ENCODE measurements at regions not wholly inside any gene's neighbourhood (a gene's known extent, or its start where the extent isn't known, plus 50 kb on each side); places are given as distances from the start of the nearest gene placed in this dataset.

DNA sequence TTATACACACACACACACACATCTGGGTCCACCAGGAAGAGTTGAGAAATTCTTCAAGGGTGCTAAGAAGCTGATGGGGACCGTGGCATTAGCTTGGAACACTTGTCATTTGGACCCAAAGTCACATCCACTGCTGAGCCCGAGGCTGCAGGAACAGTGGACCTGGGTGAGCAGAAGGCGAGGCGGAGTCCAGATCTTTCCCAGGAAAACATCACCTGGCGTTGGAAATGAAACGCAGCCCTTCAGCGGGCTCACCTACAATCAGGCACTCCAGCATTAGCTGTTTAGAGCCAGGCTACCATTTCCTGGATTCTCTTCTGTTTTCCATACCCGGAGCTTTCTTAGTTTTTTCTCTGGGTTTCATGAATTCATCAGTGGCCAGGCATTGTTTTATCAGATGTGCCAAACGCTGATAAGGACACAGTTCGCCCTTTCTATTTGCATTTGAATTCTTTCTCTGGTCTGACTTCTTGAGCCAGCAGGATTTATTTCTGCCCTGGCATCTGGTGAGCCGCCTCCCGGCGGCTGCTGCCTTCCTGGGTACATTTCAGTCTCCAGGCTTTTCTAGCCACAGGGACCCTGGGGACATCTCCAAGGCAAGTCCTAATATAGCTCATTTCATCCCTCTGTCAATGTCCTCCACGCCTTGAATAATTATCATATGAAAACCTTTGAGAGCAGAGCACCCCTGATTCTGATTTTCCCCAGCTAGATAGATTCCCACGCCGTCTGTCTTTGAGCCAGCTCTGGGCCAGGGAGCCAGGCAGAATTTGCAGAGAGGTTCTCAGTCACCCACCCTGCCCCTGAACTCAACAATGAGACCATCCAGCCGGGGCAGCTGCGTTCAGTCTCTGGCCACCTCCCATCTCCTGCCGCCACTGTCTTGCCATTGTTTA, 170.9 kb downstream of the TTLL2 start:
- Histone ChIP-seq H3F3A (replicated peaks; ENCODE audit: insufficient read depth) (no peaks in the 10 kb centered on the region), H3K79me2 (ENCODE audit: insufficient read depth) (no peaks in the 10 kb centered on the region), H3K9ac (no peak overlapping the region), H3K36me3 (replicated peaks in 1 of 2; ENCODE audit: control insufficient read depth in 1 of 2, insufficient read depth in 2 of 2, low read length in 1 of 2) (no peaks in the 10 kb centered on the region), H3K9me3 (no peaks in the 10 kb centered on the region), H4K20me1 (ENCODE audit: insufficient read depth) (no peaks in the 10 kb centered on the region), H3K4me1 (ENCODE audit: control insufficient read depth in 1 of 2, insufficient read depth in 2 of 2, low read depth in 1 of 2, low read length in 1 of 2) (peaks cover 0 to 7% of the 10 kb centered on the region in 2 experiments; a peak in 1 of 4 replicates), H3K27me3 (ENCODE audit: insufficient read depth) (no peaks in the 10 kb centered on the region), H3K27ac (ENCODE audit: low read depth in 2 of 2, low read length in 1 of 2) (no peak overlapping the region), H3K9me2 (no peaks in the 10 kb centered on the region), H3K4me2 (no peak overlapping the region), H2AFZ (ENCODE audit: low read depth) (no peak overlapping the region), H3K4me3 (ENCODE audit: low read depth in 2 of 2, low read length in 1 of 2) (no peak overlapping the region)
- 25% methylated on average over 19 of the region's 19 CpGs for WGBS (ENCODE audit: low lambda C conversion rate)
- ChIA-PET POLR2A (no interaction called here), CTCF (interaction anchor here (0.7 to 1.3 kb wide), 5 partner anchors 9 to 333 kb away, joined by 3 to 7 read pairs (median 3); no protein-coding TSS in a partner anchor)
- peak; percentile 61; the same call in 1 of the 2 replicates for TF ChIP-seq RCOR1 (IDR thresholded peaks at IDR 0.05; ENCODE audit: low read length)
- 0 out of 2 replicates have a peak, but pooled peaks have one; percentile 7 for TF ChIP-seq RAD21 (IDR thresholded peaks at IDR 0.05; ENCODE audit: low read length)
- peak; percentile 70 for TF ChIP-seq GATA2 (CRISPR knock-in tag; IDR thresholded peaks at IDR 0.05)
- no peak for TF ChIP-seq POLR2AphosphoS5 (IDR thresholded peaks at IDR 0.05; ENCODE audit: low read depth, low read length)
- TF ChIP-seq JUND (IDR thresholded peaks at IDR 0.05): no peak
- TF ChIP-seq EP300 (IDR thresholded peaks at IDR 0.05; ENCODE audit: borderline replicate concordance in 1 of 2, low read depth in 1 of 2, low read length in 1 of 2): peak in 1 of 2 experiments; percentile 22; a peak in 1 of 4 replicates
- no peak for TF ChIP-seq EZH2phosphoT487 (IDR thresholded peaks at IDR 0.05; ENCODE audit: borderline replicate concordance, low read depth)
- peak; percentile 76 for DNase-seq

DNA sequence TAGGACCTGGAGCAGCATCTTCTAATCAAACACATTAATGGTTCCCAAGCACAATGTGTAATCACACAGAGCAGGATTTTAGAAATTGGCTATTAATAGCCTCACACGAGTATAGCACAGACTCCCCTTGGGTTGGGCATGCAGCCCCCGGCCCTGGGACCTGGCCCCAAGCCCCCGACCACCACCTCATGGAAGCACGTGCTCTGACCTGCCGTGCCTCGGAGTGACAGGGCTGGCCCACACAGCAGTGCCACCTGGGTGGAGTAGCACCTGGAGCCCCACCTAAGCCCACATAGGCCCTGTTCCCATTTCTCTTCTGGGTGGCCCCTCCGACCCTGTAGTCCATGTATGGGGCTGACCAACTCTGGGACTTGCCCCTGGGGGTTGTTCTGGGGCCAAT, 171.8 kb downstream of the TTLL2 start:
- Histone ChIP-seq H3K4me3 (ENCODE audit: low read depth in 2 of 2, low read length in 1 of 2) (no peak overlapping the region), H3K9me3 (no peaks in the 10 kb centered on the region), H3K9me2 (no peaks in the 10 kb centered on the region), H3K36me3 (replicated peaks in 1 of 2; ENCODE audit: control insufficient read depth in 1 of 2, insufficient read depth in 2 of 2, low read length in 1 of 2) (no peaks in the 10 kb centered on the region), H2AFZ (ENCODE audit: low read depth) (no peak overlapping the region), H3K4me1 (ENCODE audit: control insufficient read depth in 1 of 2, insufficient read depth in 2 of 2, low read depth in 1 of 2, low read length in 1 of 2) (peaks cover 0 to 7% of the 10 kb centered on the region in 2 experiments; a peak in 1 of 4 replicates), H4K20me1 (ENCODE audit: insufficient read depth) (no peaks in the 10 kb centered on the region), H3K4me2 (no peak overlapping the region), H3K27me3 (ENCODE audit: insufficient read depth) (no peaks in the 10 kb centered on the region), H3K9ac (no peak overlapping the region), H3K27ac (ENCODE audit: low read depth in 2 of 2, low read length in 1 of 2) (no peak overlapping the region), H3K79me2 (ENCODE audit: insufficient read depth) (no peaks in the 10 kb centered on the region), H3F3A (replicated peaks; ENCODE audit: insufficient read depth) (no peaks in the 10 kb centered on the region)
- DNase-seq: no peak
- CTCF ChIA-PET: interaction anchor here (1.1 kb wide), 1 partner anchor 10 kb away, joined by 4 read pairs; no protein-coding TSS in a partner anchor
- TF ChIP-seq MXI1 (IDR thresholded peaks at IDR 0.05; ENCODE audit: low read depth, low read length) (no peak), FOXJ3 (CRISPR knock-in tag; IDR thresholded peaks at IDR 0.05) (no peak), ELF1 (IDR thresholded peaks at IDR 0.05) (no peak), CHD2 (IDR thresholded peaks at IDR 0.05; ENCODE audit: low read length, partially characterized antibody) (no peak), NFIC (IDR thresholded peaks at IDR 0.05; ENCODE audit: borderline replicate concordance) (no peak), MEF2A (IDR thresholded peaks at IDR 0.05; ENCODE audit: borderline replicate concordance, low read depth) (no peak), RCOR1 (IDR thresholded peaks at IDR 0.05; ENCODE audit: low read length) (no peak), JUND (IDR thresholded peaks at IDR 0.05) (no peak), FOXM1 (IDR thresholded peaks at IDR 0.05; ENCODE audit: low read depth) (no peak), RFX5 (IDR thresholded peaks at IDR 0.05; ENCODE audit: low read length) (no peak), NRF1 (IDR thresholded peaks at IDR 0.05; ENCODE audit: low read depth, low read length) (no peak), SMC3 (IDR thresholded peaks at IDR 0.05; ENCODE audit: low read depth, low read length) (no peak)
- TF ChIP-seq, protein P1, sequence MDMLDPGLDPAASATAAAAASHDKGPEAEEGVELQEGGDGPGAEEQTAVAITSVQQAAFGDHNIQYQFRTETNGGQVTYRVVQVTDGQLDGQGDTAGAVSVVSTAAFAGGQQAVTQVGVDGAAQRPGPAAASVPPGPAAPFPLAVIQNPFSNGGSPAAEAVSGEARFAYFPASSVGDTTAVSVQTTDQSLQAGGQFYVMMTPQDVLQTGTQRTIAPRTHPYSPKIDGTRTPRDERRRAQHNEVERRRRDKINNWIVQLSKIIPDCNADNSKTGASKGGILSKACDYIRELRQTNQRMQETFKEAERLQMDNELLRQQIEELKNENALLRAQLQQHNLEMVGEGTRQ (IDR thresholded peaks at IDR 0.05; ENCODE audit: borderline replicate concordance, low read depth, low read length): no peak
- TF ChIP-seq, protein P2, sequence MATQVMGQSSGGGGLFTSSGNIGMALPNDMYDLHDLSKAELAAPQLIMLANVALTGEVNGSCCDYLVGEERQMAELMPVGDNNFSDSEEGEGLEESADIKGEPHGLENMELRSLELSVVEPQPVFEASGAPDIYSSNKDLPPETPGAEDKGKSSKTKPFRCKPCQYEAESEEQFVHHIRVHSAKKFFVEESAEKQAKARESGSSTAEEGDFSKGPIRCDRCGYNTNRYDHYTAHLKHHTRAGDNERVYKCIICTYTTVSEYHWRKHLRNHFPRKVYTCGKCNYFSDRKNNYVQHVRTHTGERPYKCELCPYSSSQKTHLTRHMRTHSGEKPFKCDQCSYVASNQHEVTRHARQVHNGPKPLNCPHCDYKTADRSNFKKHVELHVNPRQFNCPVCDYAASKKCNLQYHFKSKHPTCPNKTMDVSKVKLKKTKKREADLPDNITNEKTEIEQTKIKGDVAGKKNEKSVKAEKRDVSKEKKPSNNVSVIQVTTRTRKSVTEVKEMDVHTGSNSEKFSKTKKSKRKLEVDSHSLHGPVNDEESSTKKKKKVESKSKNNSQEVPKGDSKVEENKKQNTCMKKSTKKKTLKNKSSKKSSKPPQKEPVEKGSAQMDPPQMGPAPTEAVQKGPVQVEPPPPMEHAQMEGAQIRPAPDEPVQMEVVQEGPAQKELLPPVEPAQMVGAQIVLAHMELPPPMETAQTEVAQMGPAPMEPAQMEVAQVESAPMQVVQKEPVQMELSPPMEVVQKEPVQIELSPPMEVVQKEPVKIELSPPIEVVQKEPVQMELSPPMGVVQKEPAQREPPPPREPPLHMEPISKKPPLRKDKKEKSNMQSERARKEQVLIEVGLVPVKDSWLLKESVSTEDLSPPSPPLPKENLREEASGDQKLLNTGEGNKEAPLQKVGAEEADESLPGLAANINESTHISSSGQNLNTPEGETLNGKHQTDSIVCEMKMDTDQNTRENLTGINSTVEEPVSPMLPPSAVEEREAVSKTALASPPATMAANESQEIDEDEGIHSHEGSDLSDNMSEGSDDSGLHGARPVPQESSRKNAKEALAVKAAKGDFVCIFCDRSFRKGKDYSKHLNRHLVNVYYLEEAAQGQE (IDR thresholded peaks at IDR 0.05; ENCODE audit: low read depth, low read length): no peak
- TF ChIP-seq, protein P3, sequence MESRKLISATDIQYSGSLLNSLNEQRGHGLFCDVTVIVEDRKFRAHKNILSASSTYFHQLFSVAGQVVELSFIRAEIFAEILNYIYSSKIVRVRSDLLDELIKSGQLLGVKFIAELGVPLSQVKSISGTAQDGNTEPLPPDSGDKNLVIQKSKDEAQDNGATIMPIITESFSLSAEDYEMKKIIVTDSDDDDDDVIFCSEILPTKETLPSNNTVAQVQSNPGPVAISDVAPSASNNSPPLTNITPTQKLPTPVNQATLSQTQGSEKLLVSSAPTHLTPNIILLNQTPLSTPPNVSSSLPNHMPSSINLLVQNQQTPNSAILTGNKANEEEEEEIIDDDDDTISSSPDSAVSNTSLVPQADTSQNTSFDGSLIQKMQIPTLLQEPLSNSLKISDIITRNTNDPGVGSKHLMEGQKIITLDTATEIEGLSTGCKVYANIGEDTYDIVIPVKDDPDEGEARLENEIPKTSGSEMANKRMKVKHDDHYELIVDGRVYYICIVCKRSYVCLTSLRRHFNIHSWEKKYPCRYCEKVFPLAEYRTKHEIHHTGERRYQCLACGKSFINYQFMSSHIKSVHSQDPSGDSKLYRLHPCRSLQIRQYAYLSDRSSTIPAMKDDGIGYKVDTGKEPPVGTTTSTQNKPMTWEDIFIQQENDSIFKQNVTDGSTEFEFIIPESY (IDR thresholded peaks at IDR 0.05; ENCODE audit: borderline replicate concordance, low read depth): no peak
- WGBS (ENCODE audit: low lambda C conversion rate): 11% methylated on average over 6 of the region's 7 CpGs
- POLR2A ChIA-PET: no interaction called here

Measured in SK-N-SH (cell line).